DND-41 (cell line): ENCODE measurements at regions not wholly inside any gene's neighbourhood (a gene's known extent, or its start where the extent isn't known, plus 50 kb on each side); places are given as distances from the start of the nearest gene placed in this dataset.

Experiments
- ATAC-seq: fragments of 200-7000 bp; cut with Tn5 transposase; 3 replicates; pipeline ENCODE4 v1.9.1; 2021; ENCODE audit warnings: low read depth; ENCODE audit not compliant: insufficient read depth
- DNase-seq: peaks from one replicate; pipeline ENCODE4 v3.0.0-alpha.2; 2020
- H2AFZ ChIP-seq: 2 replicates; pipeline ENCODE4 v1.6.0; 2012; ENCODE audit warnings: low read depth, low read length
- H3K27ac ChIP-seq: 2 replicates; pipeline ENCODE4 v1.5.1; 2012; ENCODE audit warnings: low read length, inconsistent platforms
- H3K27me3 ChIP-seq: fragments of 200-600 bp; sonication (generic); 2 replicates; pipeline ENCODE4 v1.6.0; 2012; ENCODE audit warnings: low read length, mild to moderate bottlenecking, inconsistent platforms; ENCODE audit not compliant: insufficient read depth, poor library complexity
- H3K36me3 ChIP-seq: 2 replicates; pipeline ENCODE4 v1.5.1; 2012; ENCODE audit warnings: low read length, inconsistent platforms; ENCODE audit not compliant: insufficient read depth
- H3K4me1 ChIP-seq: 2 replicates; pipeline ENCODE4 v1.5.1; 2012; ENCODE audit warnings: mild to moderate bottlenecking, low read length; ENCODE audit not compliant: insufficient read depth
- H3K4me2 ChIP-seq: 2 replicates; pipeline ENCODE4 v1.6.0; 2012; ENCODE audit warnings: mild to moderate bottlenecking, moderate library complexity, low read length, inconsistent platforms; ENCODE audit not compliant: insufficient read depth
- H3K4me3 ChIP-seq, 2 experiments: fragments of 200-600 bp in 1 of 2; shearing (Covaris generic) in 1 of 2; 2 replicates each; pipeline ENCODE4 v1.5.1; 2012 to 2016; ENCODE audit warnings: inconsistent platforms in 2 of 2, low read length in 2 of 2, mild to moderate bottlenecking in 2 of 2, low read depth in 1 of 2, moderate library complexity in 1 of 2
- H3K79me2 ChIP-seq: 2 replicates; pipeline ENCODE4 v1.6.0; 2012; ENCODE audit warnings: low read length, inconsistent platforms; ENCODE audit not compliant: insufficient read depth
- H3K9ac ChIP-seq: 2 replicates; pipeline ENCODE4 v1.6.0; 2012; ENCODE audit warnings: low read depth, mild to moderate bottlenecking, inconsistent platforms, low read length, moderate library complexity
- H3K9me3 ChIP-seq: 2 replicates; pipeline ENCODE4 v1.5.1; 2012; ENCODE audit warnings: low read length, moderate library complexity, mild to moderate bottlenecking, inconsistent platforms; ENCODE audit not compliant: insufficient read depth, severe bottlenecking
- H4K20me1 ChIP-seq: 2 replicates; pipeline ENCODE4 v1.6.0; 2012; ENCODE audit warnings: low read length; ENCODE audit not compliant: insufficient read depth
- CTCF ChIP-seq: IDR thresholded peaks from 2 replicates; pipeline ENCODE4 v1.5.1; 2012; ENCODE audit warnings: borderline replicate concordance, low read length, moderate library complexity, mild to moderate bottlenecking; ENCODE audit not compliant: poor library complexity, severe bottlenecking; ENCODE audit errors: extremely low read depth
- EZH2 ChIP-seq: IDR thresholded peaks from 3 replicates; pipeline ENCODE4 v1.6.1; 2012; ENCODE audit warnings: borderline replicate concordance, low read depth, mild to moderate bottlenecking, moderate library complexity, low read length, inconsistent platforms; ENCODE audit not compliant: severe bottlenecking

DNA sequence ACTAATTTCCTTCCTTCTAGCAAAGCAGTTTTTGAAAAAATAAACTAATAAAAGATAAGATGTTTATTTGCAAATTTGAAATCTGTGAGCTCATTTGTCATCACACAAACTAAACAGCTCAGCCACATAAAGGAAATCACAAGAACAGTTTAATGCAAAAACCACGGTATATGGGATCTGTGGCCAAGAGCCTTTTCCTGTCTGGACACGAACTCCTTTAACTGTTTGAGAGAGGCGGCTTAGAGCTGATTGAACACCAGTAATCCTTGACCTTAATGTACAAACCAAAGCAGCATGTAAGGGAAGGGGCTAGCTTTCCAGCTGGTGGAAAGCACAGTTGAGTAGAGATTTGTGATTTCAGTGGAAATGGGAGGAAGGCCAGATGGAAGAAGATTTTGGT, 66.3 kb upstream of the SPINK5 start:
- H3K27ac ChIP-seq = no peak overlapping the region
- TF ChIP-seq CTCF = no peak
- no peak for TF ChIP-seq EZH2
- no peak overlapping the region for H3K4me3 ChIP-seq
- no peak for DNase-seq
- no peaks in the 10 kb centered on the region for H3K79me2 ChIP-seq
- H4K20me1 ChIP-seq = no peaks in the 10 kb centered on the region
- H3K9ac ChIP-seq = no peak overlapping the region
- no peaks in the 10 kb centered on the region for H3K36me3 ChIP-seq
- no peaks in the 10 kb centered on the region for H3K4me1 ChIP-seq
- H3K9me3 ChIP-seq = peaks cover 12% of the 10 kb centered on the region
- H3K27me3 ChIP-seq = no peaks in the 10 kb centered on the region
- H3K4me2 ChIP-seq = no peak overlapping the region
- H2AFZ ChIP-seq = no peak overlapping the region
- ATAC-seq = no peak

GRCh38 chr5:147996379-147996778, 67.4 kb upstream of the SPINK5 start:
- H3K79me2 ChIP-seq = no peaks in the 10 kb centered on the region
- H3K27me3 ChIP-seq = no peaks in the 10 kb centered on the region
- peaks cover 4% of the 10 kb centered on the region for H3K9me3 ChIP-seq
- ATAC-seq (no peak), DNase-seq (no peak)
- H3K4me2 ChIP-seq = no peak overlapping the region
- H4K20me1 ChIP-seq = no peaks in the 10 kb centered on the region
- no peaks in the 10 kb centered on the region for H3K4me1 ChIP-seq
- H2AFZ ChIP-seq = no peak overlapping the region
- H3K4me3 ChIP-seq = no peak overlapping the region
- H3K9ac ChIP-seq = no peak overlapping the region
- no peak overlapping the region for H3K27ac ChIP-seq
- TF ChIP-seq EZH2 = no peak
- TF ChIP-seq CTCF = no peak
- no peaks in the 10 kb centered on the region for H3K36me3 ChIP-seq

- no peaks in the 10 kb centered on the region for H3K36me3 ChIP-seq
- no peaks in the 10 kb centered on the region for H4K20me1 ChIP-seq
- no peak overlapping the region for H2AFZ ChIP-seq
- no peak for DNase-seq
- no peaks in the 10 kb centered on the region for H3K27me3 ChIP-seq
- H3K27ac ChIP-seq = no peak overlapping the region
- TF ChIP-seq EZH2 = no peak
- no peak for TF ChIP-seq CTCF
- no peaks in the 10 kb centered on the region for H3K9me3 ChIP-seq
- no peak for ATAC-seq
- no peaks in the 10 kb centered on the region for H3K79me2 ChIP-seq
- no peak overlapping the region for H3K4me3 ChIP-seq
- H3K9ac ChIP-seq = no peak overlapping the region
- no peaks in the 10 kb centered on the region for H3K4me1 ChIP-seq
- no peak overlapping the region for H3K4me2 ChIP-seq
Observed at GRCh38 chr5:147995846-147996245, 67.9 kb upstream of the SPINK5 start.

GRCh38 chr5:147989994-147990393, 73.8 kb upstream of the SPINK5 start:
- H3K9me3 ChIP-seq = no peaks in the 10 kb centered on the region
- TF ChIP-seq CTCF = no peak
- TF ChIP-seq EZH2 = no peak
- no peak overlapping the region for H2AFZ ChIP-seq
- no peak overlapping the region for H3K4me2 ChIP-seq
- H3K27me3 ChIP-seq = no peaks in the 10 kb centered on the region
- ATAC-seq (no peak), DNase-seq (no peak)
- H3K27ac ChIP-seq = no peak overlapping the region
- no peak overlapping the region for H3K4me3 ChIP-seq
- no peaks in the 10 kb centered on the region for H3K4me1 ChIP-seq
- no peaks in the 10 kb centered on the region for H4K20me1 ChIP-seq
- H3K36me3 ChIP-seq = no peaks in the 10 kb centered on the region
- H3K9ac ChIP-seq = no peak overlapping the region
- no peaks in the 10 kb centered on the region for H3K79me2 ChIP-seq
